ENCODE measurements at regions not wholly inside any gene's neighbourhood (a gene's known extent, or its start where the extent isn't known, plus 50 kb on each side); places are given as distances from the start of the nearest gene placed in this dataset.
A peak's percentile ranks its signal among the peaks of the same experiment; 100 is the strongest.
"Not testable (repeated sequence)": the region's sequence is repeated elsewhere in the genome, so short reads cannot be mapped to it uniquely, and the experiment has no call there.

DNA sequence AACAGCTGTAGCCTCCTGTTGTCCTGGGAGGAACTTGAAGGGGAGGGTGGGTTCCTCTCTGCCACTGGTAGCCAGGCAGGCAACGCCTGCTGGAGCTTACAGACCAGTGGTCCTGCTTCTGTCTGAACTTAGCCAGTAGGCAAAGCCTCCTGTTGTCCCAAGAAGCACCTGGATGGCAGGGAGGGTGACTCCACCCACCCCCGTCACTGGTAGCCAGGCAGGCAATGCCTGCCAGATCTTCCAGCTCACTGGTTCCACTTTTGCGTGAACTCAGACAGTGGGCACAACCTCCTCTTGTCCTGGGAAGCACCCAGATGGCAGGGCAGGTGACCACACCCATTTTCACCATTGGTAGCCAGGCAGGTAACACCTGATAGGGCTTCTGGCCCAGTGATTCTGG is 203.5 kb upstream of the DIPK2B start:
- TF ChIP-seq, protein P1, sequence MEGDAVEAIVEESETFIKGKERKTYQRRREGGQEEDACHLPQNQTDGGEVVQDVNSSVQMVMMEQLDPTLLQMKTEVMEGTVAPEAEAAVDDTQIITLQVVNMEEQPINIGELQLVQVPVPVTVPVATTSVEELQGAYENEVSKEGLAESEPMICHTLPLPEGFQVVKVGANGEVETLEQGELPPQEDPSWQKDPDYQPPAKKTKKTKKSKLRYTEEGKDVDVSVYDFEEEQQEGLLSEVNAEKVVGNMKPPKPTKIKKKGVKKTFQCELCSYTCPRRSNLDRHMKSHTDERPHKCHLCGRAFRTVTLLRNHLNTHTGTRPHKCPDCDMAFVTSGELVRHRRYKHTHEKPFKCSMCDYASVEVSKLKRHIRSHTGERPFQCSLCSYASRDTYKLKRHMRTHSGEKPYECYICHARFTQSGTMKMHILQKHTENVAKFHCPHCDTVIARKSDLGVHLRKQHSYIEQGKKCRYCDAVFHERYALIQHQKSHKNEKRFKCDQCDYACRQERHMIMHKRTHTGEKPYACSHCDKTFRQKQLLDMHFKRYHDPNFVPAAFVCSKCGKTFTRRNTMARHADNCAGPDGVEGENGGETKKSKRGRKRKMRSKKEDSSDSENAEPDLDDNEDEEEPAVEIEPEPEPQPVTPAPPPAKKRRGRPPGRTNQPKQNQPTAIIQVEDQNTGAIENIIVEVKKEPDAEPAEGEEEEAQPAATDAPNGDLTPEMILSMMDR (conservative IDR thresholded peaks at IDR 0.05; ENCODE audit: low read depth, low read length) = no peak
- DNase-seq (ENCODE audit: low read depth) = no peak
- no peak overlapping the region for H3K4me3 ChIP-seq (ENCODE audit: low read length)

DNA sequence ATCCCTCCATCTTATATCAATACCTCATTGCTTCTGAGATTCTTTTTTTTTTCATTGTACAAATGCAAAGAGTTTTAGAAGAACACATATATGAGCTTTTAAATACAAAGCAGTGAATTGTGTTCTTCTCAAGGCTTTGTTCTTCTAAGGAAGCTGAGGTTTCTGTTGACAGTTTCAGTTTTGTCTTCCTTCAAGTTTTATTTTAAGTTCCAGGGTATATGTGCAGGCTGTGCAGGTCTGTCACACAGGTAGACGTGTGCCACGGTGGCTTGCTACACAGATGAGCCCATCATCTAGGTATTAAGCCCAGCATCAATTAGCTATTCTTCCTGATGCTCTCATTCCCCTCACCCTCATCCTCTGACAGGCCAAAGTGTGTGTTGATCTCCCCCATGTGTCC is 201.2 kb upstream of the DIPK2B start:
- no peak overlapping the region for H3K4me3 ChIP-seq (ENCODE audit: low read length)
- TF ChIP-seq, protein P1 (conservative IDR thresholded peaks at IDR 0.05; ENCODE audit: low read depth, low read length) = no peak
- no peak for DNase-seq (ENCODE audit: low read depth)

DNA sequence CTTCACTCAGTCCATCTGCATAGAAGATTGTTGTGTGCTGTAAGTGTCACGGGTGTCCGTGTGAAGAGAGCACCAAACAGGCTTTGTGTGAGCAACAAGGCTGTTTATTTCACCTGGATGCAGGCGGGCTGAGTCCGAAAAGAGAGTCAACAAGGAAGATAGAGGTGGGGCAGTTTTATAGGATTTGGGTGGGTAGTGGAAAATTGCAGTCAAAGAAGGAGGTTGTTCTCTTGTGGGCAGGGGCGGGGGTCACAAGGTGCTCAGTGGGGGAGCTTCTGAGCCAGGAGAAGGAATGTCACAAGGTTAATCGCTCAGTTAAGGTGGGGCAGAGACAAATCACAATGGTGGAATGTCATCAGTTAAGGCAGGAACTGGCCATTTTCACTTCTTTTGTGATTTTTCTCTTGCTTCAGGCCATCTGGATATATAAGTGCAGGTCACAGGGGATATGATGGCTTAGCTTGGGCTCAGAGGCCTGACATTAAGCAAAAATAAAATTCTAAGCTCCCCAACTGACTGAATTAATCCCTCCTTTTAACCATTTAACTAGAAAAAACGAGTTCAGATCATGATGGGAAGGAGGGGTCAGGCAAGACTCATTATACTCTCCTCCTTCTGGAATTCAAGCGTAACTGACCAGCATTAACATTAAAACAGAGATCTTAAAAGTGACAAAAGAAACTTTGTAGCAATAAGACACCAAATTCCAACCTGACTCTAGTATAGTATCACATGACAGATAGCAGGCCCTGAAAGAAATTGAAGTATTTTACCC is 200.5 kb upstream of the DIPK2B start:
- DNase-seq (ENCODE audit: low read depth); H3K4me3 ChIP-seq (ENCODE audit: low read length): not testable (repeated sequence)

GRCh38 chrX:45400027-45400779 is 199.5 kb upstream of the DIPK2B start:
- DNase-seq (ENCODE audit: low read depth) = peak; percentile 64
- TF ChIP-seq, protein P1 (conservative IDR thresholded peaks at IDR 0.05; ENCODE audit: low read depth, low read length) = no peak
- H3K4me3 ChIP-seq (ENCODE audit: low read length) = no peak overlapping the region

DNA sequence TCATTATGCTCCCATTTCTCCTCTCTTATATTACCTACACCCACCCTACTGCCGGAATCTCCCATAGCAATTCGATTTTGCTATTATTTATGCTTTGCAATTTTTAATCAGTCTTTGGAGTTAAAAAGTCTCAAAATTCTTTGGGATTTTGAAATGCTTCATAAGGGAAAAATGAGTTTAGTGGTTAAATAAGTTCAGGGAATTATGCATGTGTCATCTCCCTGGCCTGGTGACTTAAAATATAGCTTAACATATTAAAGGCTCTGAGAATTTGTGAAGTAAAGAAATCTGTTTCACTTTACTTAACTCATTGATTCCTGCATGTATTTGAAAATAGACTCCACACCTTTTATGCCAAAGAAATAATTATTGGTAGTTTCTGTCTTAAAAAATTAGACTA is 185.1 kb upstream of the DIPK2B start:
- H3K4me3 ChIP-seq (ENCODE audit: low read length) = no peak overlapping the region
- DNase-seq (ENCODE audit: low read depth) = peak; percentile 46
- TF ChIP-seq, protein P1 (conservative IDR thresholded peaks at IDR 0.05; ENCODE audit: low read depth, low read length) = no peak

- no peak overlapping the region for H3K4me3 ChIP-seq (ENCODE audit: low read length)
- DNase-seq (ENCODE audit: low read depth) = no peak
- TF ChIP-seq, protein P1 (conservative IDR thresholded peaks at IDR 0.05; ENCODE audit: low read depth, low read length) = no peak
Measured at GRCh38 chrX:45381841-45382240, 181.2 kb upstream of the DIPK2B start.

DNA sequence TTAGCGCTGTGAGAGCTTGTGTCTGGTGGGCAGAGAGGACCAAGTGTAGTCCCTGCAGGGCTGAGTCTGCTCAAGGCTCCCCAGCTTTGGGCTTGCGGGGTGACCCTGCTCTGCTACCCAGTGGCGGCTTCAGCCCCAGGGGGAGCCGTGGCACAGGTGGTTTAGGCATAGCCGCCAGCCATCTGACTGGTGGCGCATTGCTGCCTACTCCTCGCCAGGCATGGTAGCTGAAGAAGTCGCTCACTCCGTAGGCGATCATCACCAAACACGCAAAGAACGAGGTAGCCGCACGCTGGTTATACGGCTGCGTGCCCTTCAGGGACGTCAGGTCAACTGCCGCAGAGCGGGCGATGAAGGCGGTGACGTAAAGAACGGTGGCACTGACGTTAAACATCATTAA is 180.7 kb upstream of the DIPK2B start:
- TF ChIP-seq, protein P1 (conservative IDR thresholded peaks at IDR 0.05; ENCODE audit: low read depth, low read length) = no peak
- no peak overlapping the region for H3K4me3 ChIP-seq (ENCODE audit: low read length)
- no peak for DNase-seq (ENCODE audit: low read depth)
